SK-N-SH treated with all-trans-retinoic acid at 6 μM for 48 hours (cell line): ENCODE measurements at regions not wholly inside any gene's neighbourhood (a gene's known extent, or its start where the extent isn't known, plus 50 kb on each side); places are given as distances from the start of the nearest gene placed in this dataset.

Experiments
- ATAC-seq: fragments of 200-7000 bp; cut with Tn5 transposase; 3 replicates; pipeline ENCODE4 v1.9.1; 2020; ENCODE audit warnings: mild to moderate bottlenecking, moderate library complexity
- BACH2 ChIP-seq: fragments of 250-450 bp; sonication (Bioruptor Pico); IDR thresholded peaks from 2 replicates; pipeline ENCODE4 v1.9.0; 2021; ENCODE audit warnings: mild to moderate bottlenecking, borderline replicate concordance
- CSDC2 ChIP-seq: fragments of 250-450 bp; sonication (Bioruptor Pico); IDR thresholded peaks from 2 replicates; pipeline ENCODE4 v1.5.0; 2020; ENCODE audit warnings: mild to moderate bottlenecking, moderate library complexity
- GLIS3 ChIP-seq: fragments of 250-450 bp; sonication (Bioruptor Pico); IDR thresholded peaks from 2 replicates; pipeline ENCODE4 v1.5.0; 2020; ENCODE audit warnings: mild to moderate bottlenecking, moderate library complexity
- ISL1 ChIP-seq: fragments of 250-450 bp; sonication (Bioruptor Pico); IDR thresholded peaks from 2 replicates; pipeline ENCODE4 v2.1.2; 2022; ENCODE audit warnings: mild to moderate bottlenecking, moderate library complexity
- OSR1 ChIP-seq: fragments of 250-450 bp; sonication (Bioruptor Pico); IDR thresholded peaks from 2 replicates; pipeline ENCODE4 v1.8.0; 2022; ENCODE audit warnings: moderate library complexity, mild to moderate bottlenecking, inconsistent platforms
- POU6F1 ChIP-seq: fragments of 250-450 bp; sonication (Bioruptor Pico); IDR thresholded peaks from 2 replicates; pipeline ENCODE4 v1.8.0; 2021; ENCODE audit warnings: low read depth, mild to moderate bottlenecking, moderate library complexity, borderline replicate concordance
- PPARA ChIP-seq: fragments of 250-450 bp; sonication (Bioruptor Pico); IDR thresholded peaks from 2 replicates; pipeline ENCODE4 v1.5.0; 2020; ENCODE audit warnings: mild to moderate bottlenecking, borderline replicate concordance
- RARB ChIP-seq: fragments of 250-450 bp; sonication (Bioruptor Pico); IDR thresholded peaks from 2 replicates; pipeline ENCODE4 v1.8.0; 2021; ENCODE audit warnings: mild to moderate bottlenecking, moderate library complexity
- SNAI2 ChIP-seq: fragments of 250-450 bp; sonication (Bioruptor Pico); IDR thresholded peaks from 2 replicates; pipeline ENCODE4 v1.5.0; 2020; ENCODE audit warnings: mild to moderate bottlenecking, moderate library complexity
- TCF4 ChIP-seq: fragments of 250-450 bp; sonication (Bioruptor Pico); IDR thresholded peaks from 2 replicates; pipeline ENCODE4 v1.8.0; 2021; ENCODE audit warnings: mild to moderate bottlenecking, moderate library complexity, borderline replicate concordance
- TOX ChIP-seq: fragments of 250-450 bp; sonication (Bioruptor Pico); IDR thresholded peaks from 2 replicates; pipeline ENCODE4 v1.8.0; 2021; ENCODE audit warnings: mild to moderate bottlenecking, moderate library complexity, borderline replicate concordance
- TSHZ2 ChIP-seq: fragments of 250-450 bp; sonication (Bioruptor Pico); IDR thresholded peaks from 2 replicates; pipeline ENCODE4 v1.5.0; 2020; ENCODE audit warnings: mild to moderate bottlenecking, moderate library complexity
- ZC3H10 ChIP-seq: fragments of 250-450 bp; sonication (Bioruptor Pico); IDR thresholded peaks from 2 replicates; pipeline ENCODE4 v1.5.1; 2021; ENCODE audit warnings: mild to moderate bottlenecking, moderate library complexity
- ZFP3 ChIP-seq: fragments of 250-450 bp; sonication (Bioruptor Pico); IDR thresholded peaks from 2 replicates; pipeline ENCODE4 v1.5.0; 2020; ENCODE audit warnings: mild to moderate bottlenecking, moderate library complexity
- ZFP30 ChIP-seq: fragments of 450-650 bp; formaldehyde crosslinking; IDR thresholded peaks from 2 replicates; pipeline ENCODE4 v1.5.0; 2022; ENCODE audit warnings: mild to moderate bottlenecking, moderate library complexity
- ZNF565 ChIP-seq: fragments of 450-650 bp; formaldehyde crosslinking; conservative IDR thresholded peaks from 2 replicates; pipeline ENCODE4 v1.5.0; 2020; ENCODE audit warnings: low read depth, mild to moderate bottlenecking, moderate library complexity
- ZNF8 ChIP-seq: fragments of 450-650 bp; formaldehyde crosslinking; IDR thresholded peaks from 2 replicates; pipeline ENCODE4 v1.5.0; 2020; ENCODE audit warnings: mild to moderate bottlenecking, moderate library complexity
- TF ChIP-seq, protein P1 (sequence below): fragments of 250-450 bp; sonication (Bioruptor Pico); IDR thresholded peaks from 2 replicates; pipeline ENCODE4 v1.5.1; 2021; ENCODE audit warnings: mild to moderate bottlenecking, moderate library complexity
- TF ChIP-seq, protein P2 (sequence below): fragments of 250-450 bp; sonication (Bioruptor Pico); IDR thresholded peaks from 2 replicates; pipeline ENCODE4 v1.8.0; 2020; ENCODE audit warnings: mild to moderate bottlenecking, moderate library complexity, borderline replicate concordance
- TF ChIP-seq, protein P3 (sequence below): fragments of 250-450 bp; sonication (Bioruptor Pico); IDR thresholded peaks from 2 replicates; pipeline ENCODE4 v1.5.1; 2020; ENCODE audit warnings: low read depth, mild to moderate bottlenecking, moderate library complexity

DNA sequence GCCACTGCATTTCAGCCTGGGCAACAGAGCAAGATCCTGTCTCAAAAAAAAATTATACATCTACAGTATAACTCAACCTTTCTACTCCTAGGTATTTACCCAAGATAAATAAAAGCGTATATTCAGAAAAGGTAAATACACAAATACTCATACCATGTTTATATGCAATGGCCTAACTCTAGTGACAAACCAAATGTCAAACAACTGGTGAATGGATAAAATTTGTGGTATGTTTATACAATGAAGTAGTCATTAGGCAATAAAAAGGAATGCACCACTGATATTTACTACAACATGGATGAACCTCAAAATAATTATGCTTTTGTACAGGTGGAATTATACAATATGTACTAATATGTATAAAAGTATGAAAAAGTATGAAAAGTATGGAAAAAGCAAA is 174.2 kb upstream of the GORAB start:
- TF ChIP-seq ZNF565 (CRISPR knock-in tag): no peak
- TF ChIP-seq GLIS3 (CRISPR knock-in tag): no peak
- TF ChIP-seq BACH2 (CRISPR knock-in tag): no peak
- TF ChIP-seq ZNF8 (CRISPR knock-in tag): no peak
- no peak for TF ChIP-seq OSR1
- TF ChIP-seq TSHZ2: no peak
- no peak for TF ChIP-seq SNAI2 (CRISPR knock-in tag)
- TF ChIP-seq, protein P1, sequence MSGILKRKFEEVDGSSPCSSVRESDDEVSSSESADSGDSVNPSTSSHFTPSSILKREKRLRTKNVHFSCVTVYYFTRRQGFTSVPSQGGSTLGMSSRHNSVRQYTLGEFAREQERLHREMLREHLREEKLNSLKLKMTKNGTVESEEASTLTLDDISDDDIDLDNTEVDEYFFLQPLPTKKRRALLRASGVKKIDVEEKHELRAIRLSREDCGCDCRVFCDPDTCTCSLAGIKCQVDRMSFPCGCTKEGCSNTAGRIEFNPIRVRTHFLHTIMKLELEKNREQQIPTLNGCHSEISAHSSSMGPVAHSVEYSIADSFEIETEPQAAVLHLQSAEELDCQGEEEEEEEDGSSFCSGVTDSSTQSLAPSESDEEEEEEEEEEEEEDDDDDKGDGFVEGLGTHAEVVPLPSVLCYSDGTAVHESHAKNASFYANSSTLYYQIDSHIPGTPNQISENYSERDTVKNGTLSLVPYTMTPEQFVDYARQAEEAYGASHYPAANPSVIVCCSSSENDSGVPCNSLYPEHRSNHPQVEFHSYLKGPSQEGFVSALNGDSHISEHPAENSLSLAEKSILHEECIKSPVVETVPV (CRISPR knock-in tag): no peak
- TF ChIP-seq TOX (CRISPR knock-in tag): no peak
- no peak for TF ChIP-seq ISL1 (CRISPR knock-in tag)
- no peak for TF ChIP-seq RARB
- TF ChIP-seq, protein P2, sequence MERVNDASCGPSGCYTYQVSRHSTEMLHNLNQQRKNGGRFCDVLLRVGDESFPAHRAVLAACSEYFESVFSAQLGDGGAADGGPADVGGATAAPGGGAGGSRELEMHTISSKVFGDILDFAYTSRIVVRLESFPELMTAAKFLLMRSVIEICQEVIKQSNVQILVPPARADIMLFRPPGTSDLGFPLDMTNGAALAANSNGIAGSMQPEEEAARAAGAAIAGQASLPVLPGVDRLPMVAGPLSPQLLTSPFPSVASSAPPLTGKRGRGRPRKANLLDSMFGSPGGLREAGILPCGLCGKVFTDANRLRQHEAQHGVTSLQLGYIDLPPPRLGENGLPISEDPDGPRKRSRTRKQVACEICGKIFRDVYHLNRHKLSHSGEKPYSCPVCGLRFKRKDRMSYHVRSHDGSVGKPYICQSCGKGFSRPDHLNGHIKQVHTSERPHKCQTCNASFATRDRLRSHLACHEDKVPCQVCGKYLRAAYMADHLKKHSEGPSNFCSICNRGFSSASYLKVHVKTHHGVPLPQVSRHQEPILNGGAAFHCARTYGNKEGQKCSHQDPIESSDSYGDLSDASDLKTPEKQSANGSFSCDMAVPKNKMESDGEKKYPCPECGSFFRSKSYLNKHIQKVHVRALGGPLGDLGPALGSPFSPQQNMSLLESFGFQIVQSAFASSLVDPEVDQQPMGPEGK (CRISPR knock-in tag): no peak
- TF ChIP-seq TCF4 (CRISPR knock-in tag): no peak
- no peak for TF ChIP-seq PPARA (CRISPR knock-in tag)
- no peak for ATAC-seq

- ATAC-seq: no peak
Observed at GRCh38 chr1:170360601-170361000, 171.4 kb upstream of the GORAB start.

DNA sequence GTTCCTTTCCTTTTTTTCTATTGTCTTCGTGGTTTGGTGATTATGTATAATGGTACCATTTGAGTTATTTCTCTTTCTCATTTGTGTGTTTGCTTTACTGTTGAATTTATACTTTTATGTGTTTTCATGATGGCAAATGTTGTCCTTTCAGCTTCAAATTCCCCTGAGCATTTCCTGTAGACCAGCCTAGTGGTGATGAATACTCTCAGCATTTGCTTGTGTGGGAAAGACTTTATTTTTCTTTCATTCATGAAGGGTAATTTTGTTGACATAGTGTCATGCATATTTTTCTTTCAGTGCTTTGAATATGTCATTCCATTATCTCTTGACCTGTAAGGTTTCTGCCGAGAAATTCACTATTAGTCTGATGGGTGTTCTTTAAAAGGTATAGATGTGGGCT is 166.6 kb upstream of the GORAB start:
- no peak for ATAC-seq
- TF ChIP-seq OSR1 (no peak), ZNF8 (CRISPR knock-in tag) (no peak), PPARA (CRISPR knock-in tag) (no peak), ZNF565 (CRISPR knock-in tag) (no peak), ZC3H10 (no peak), ISL1 (CRISPR knock-in tag) (no peak), ZFP3 (no peak), RARB (no peak), POU6F1 (no peak), CSDC2 (CRISPR knock-in tag) (no peak), SNAI2 (CRISPR knock-in tag) (no peak)
- TF ChIP-seq, protein P1 (CRISPR knock-in tag): no peak

More at GRCh38 chr1:170360601-170361000, 171.4 kb upstream of the GORAB start:
- TF ChIP-seq ZC3H10 (no peak), PPARA (CRISPR knock-in tag) (no peak), ZFP30 (CRISPR knock-in tag) (no peak), RARB (no peak), ZNF8 (CRISPR knock-in tag) (no peak), CSDC2 (CRISPR knock-in tag) (no peak)

DNA sequence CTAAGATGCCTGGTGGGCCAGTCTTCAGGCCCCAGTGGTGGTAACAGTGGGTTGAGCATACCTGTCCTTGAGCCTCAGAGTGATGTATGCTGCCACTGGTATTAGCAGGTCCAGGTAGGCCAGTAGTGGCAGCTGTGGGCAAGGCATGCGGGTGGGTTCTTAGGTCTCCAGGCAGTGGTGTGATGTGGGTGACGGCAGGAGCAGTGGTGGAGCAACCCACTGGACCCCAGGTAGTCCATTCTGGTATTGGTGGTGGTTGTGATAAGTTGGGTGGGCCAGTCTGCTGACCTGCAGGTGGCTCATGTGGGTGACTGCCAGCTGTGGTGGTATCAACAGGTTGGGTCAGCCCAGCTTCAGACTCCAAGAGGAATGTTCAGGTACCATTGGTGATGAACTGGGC is 165.0 kb upstream of the GORAB start:
- ATAC-seq: no peak
- TF ChIP-seq OSR1 (no peak), ZNF8 (CRISPR knock-in tag) (no peak)
- TF ChIP-seq, protein P3, sequence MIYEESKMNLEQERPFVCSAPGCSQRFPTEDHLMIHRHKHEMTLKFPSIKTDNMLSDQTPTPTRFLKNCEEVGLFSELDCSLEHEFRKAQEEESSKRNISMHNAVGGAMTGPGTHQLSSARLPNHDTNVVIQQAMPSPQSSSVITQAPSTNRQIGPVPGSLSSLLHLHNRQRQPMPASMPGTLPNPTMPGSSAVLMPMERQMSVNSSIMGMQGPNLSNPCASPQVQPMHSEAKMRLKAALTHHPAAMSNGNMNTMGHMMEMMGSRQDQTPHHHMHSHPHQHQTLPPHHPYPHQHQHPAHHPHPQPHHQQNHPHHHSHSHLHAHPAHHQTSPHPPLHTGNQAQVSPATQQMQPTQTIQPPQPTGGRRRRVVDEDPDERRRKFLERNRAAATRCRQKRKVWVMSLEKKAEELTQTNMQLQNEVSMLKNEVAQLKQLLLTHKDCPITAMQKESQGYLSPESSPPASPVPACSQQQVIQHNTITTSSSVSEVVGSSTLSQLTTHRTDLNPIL: no peak
